ENCODE measurements at regions not wholly inside any gene's neighbourhood (a gene's known extent, or its start where the extent isn't known, plus 50 kb on each side); places are given as distances from the start of the nearest gene placed in this dataset.

- H3K4me3 ChIP-seq (ENCODE audit: low read depth, low read length): no peak overlapping the region
- DNase-seq (ENCODE audit: low read depth, low spot score): no peak
- TF ChIP-seq, protein P1, sequence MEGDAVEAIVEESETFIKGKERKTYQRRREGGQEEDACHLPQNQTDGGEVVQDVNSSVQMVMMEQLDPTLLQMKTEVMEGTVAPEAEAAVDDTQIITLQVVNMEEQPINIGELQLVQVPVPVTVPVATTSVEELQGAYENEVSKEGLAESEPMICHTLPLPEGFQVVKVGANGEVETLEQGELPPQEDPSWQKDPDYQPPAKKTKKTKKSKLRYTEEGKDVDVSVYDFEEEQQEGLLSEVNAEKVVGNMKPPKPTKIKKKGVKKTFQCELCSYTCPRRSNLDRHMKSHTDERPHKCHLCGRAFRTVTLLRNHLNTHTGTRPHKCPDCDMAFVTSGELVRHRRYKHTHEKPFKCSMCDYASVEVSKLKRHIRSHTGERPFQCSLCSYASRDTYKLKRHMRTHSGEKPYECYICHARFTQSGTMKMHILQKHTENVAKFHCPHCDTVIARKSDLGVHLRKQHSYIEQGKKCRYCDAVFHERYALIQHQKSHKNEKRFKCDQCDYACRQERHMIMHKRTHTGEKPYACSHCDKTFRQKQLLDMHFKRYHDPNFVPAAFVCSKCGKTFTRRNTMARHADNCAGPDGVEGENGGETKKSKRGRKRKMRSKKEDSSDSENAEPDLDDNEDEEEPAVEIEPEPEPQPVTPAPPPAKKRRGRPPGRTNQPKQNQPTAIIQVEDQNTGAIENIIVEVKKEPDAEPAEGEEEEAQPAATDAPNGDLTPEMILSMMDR (IDR thresholded peaks at IDR 0.05; ENCODE audit: low read depth, low read length): no peak
- in situ Hi-C loops (cut with HindIII; ENCODE audit: low sequenced_read_pairs): no loop called here
Observed at GRCh38 chr6:21836277-21836676, 242.7 kb downstream of the SOX4 start.

GRCh38 chr6:21836772-21837425, 243.3 kb downstream of the SOX4 start:
- no peak overlapping the region for H3K4me3 ChIP-seq (ENCODE audit: low read depth, low read length)
- in situ Hi-C loops (cut with HindIII; ENCODE audit: low sequenced_read_pairs): no loop called here
- no peak for DNase-seq (ENCODE audit: low read depth, low spot score)
- TF ChIP-seq, protein P1 (IDR thresholded peaks at IDR 0.05; ENCODE audit: low read depth, low read length): no peak

DNA sequence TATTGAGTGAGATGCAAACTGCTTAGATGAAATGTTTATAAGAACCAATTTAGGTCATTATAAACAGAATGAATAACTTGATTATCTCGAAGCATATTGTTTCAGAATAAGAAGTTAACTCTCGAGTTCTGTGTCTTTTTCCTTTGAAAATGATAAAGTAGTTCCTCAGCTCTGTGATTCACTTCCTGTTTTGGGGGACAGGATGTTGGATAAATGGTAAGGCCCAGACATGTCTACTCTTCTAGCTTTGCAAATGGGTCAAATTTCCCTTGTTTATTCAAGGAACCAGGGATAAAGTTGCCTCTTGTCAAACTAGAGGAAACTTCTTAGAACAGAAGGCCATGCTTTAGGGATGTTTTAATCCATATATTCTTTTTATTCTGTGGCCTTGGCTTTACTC, 246.9 kb downstream of the SOX4 start:
- DNase-seq (ENCODE audit: low read depth, low spot score): peak; percentile 54
- TF ChIP-seq, protein P1 (IDR thresholded peaks at IDR 0.05; ENCODE audit: low read depth, low read length): no peak
- in situ Hi-C loops (cut with HindIII; ENCODE audit: low sequenced_read_pairs): no loop called here

DNA sequence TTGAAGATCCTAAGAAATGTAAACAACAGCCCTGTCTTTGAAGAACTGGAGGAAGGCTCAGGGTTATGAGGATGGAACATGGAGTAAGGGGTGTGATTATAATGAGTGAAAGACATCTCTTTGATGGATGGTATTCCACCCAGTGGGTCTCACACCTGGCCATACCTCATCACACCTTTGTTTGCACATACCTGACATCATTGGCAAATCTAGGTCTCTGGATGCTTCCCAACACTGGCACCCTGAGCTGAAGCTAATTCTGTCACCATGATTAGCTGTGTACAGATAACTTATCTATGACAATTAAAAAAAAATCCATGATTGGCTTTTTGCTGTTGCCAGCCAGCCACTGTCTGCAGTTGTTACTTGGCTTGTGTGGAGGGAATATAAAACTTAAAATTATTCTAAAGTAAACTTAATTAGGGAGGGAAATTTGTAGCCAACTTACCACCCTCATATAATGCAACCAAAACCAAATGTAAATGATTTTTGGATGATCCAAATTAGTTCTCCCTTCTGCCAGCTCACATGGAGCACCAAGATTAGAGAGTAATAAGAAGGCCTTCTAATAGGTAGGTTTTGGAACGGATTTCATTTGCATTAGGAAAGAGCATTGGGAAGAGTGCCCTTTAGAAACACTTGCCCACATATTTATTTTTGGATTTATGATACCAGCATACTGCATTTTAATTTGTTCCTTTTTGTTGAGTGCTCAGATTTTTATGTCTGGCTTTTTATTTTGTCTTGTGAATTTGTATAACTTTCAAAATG, 249.5 kb downstream of the SOX4 start:
- in situ Hi-C loops (cut with HindIII; ENCODE audit: low sequenced_read_pairs): no loop called here
- H3K4me3 ChIP-seq (ENCODE audit: low read depth, low read length): no peak overlapping the region
- no peak for DNase-seq (ENCODE audit: low read depth, low spot score)
- TF ChIP-seq, protein P1 (IDR thresholded peaks at IDR 0.05; ENCODE audit: low read depth, low read length): no peak

More for the DNA sequence above, 246.9 kb downstream of the SOX4 start:
- no peak overlapping the region for H3K4me3 ChIP-seq (ENCODE audit: low read depth, low read length)

DNA sequence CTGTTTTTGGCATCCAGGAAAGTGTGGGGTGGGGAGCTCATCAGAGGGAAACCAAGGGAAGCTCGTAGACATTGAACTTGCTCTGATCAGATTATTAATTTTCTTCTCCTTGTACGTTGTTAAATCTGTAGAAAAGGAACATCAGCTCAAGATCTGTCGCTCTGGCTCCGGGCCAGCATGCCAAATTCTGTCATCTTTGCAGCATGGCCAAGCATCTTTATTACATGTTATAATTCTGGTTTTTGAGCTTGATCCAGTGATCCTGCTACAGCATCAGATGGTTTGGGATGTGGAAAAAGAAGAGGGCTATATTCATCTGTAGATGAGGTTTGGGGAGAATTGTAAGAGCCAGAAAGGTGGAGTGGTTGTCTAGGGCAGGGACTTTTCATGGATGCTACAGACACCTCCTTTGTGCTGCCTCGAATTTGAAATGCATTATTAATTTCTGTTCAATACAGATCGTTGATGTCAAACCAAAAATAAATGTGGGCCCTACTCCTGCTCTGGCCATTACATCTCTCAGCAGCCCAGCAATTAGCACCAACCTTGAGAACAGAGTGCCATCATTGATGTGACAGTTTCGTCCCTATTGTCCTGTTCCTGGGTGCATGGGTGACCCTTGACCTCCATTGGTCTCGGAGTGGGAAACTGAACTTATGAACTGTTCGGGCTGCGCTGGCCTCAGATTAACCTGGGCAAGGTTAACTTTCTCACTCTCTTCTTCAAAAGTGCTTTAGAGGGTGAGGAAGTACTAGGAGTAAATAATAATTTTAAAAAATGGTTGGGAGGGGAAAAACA, 250.8 kb downstream of the SOX4 start:
- in situ Hi-C loops (cut with HindIII; ENCODE audit: low sequenced_read_pairs): no loop called here
- DNase-seq (ENCODE audit: low read depth, low spot score): no peak
- TF ChIP-seq, protein P1 (IDR thresholded peaks at IDR 0.05; ENCODE audit: low read depth, low read length): no peak
- H3K4me3 ChIP-seq (ENCODE audit: low read depth, low read length): no peak overlapping the region

DNA sequence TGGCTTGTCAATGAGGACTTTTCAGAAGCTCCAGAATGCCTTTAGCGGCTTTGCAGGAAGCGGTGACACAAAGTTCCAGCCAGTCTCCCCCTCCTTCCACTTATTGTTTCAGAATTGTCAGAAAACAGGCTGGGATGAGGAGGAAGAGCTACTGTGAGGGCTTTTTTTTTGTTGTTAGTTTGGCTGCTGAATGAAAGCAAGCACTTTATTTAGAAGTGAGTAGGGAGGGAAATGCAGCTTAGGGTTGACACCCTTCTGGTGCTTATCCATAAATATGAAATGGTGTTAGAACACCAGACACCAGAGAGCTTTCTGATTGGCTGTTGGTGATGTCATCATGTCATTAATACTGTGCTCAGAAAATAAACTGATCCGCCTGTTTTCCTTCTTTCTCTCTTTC, 251.5 kb downstream of the SOX4 start:
- TF ChIP-seq, protein P1 (IDR thresholded peaks at IDR 0.05; ENCODE audit: low read depth, low read length): no peak
- in situ Hi-C loops (cut with HindIII; ENCODE audit: low sequenced_read_pairs): no loop called here
- H3K4me3 ChIP-seq (ENCODE audit: low read depth, low read length): no peak overlapping the region
- DNase-seq (ENCODE audit: low read depth, low spot score): no peak
